Fibroblast of the aortic adventitia (primary cell): ENCODE measurements at regions not wholly inside any gene's neighbourhood (a gene's known extent, or its start where the extent isn't known, plus 50 kb on each side); places are given as distances from the start of the nearest gene placed in this dataset.

Source experiments
- DNase-seq: peaks from one replicate; pipeline ENCODE4 v3.0.0-alpha.2; 2010; ENCODE audit warnings: low read depth
- H3K4me3 ChIP-seq: 2 replicates; pipeline ENCODE4 v1.5.1; 2011; ENCODE audit warnings: low read depth, mild to moderate bottlenecking, control low read depth, low read length, moderate library complexity
- TF ChIP-seq, protein P1 (sequence below): IDR thresholded peaks from 2 replicates; pipeline ENCODE4 v1.5.1; 2011; ENCODE audit warnings: mild to moderate bottlenecking, low read length, control low read depth, inconsistent platforms; ENCODE audit not compliant: insufficient read depth

DNA sequence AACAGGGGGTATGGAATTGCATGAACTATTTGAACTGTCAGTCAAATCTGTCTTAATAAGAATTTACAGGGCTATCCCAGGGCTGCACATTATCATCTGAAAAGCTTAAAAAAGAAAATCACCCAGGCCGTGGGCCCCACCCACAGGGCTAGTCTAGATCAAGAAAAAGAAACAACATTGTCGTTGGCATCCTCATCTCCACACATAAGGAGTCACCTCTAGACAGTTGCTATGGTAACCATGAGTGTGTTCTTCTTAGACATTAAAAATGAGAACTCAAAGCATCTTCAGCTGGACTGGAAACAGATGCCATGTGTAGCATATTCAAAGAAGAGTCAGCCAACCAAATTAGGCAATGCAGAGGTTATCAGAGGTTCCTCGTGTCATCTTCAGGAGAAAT, 72.3 kb upstream of the CPO start:
- DNase-seq: no peak
- TF ChIP-seq, protein P1, sequence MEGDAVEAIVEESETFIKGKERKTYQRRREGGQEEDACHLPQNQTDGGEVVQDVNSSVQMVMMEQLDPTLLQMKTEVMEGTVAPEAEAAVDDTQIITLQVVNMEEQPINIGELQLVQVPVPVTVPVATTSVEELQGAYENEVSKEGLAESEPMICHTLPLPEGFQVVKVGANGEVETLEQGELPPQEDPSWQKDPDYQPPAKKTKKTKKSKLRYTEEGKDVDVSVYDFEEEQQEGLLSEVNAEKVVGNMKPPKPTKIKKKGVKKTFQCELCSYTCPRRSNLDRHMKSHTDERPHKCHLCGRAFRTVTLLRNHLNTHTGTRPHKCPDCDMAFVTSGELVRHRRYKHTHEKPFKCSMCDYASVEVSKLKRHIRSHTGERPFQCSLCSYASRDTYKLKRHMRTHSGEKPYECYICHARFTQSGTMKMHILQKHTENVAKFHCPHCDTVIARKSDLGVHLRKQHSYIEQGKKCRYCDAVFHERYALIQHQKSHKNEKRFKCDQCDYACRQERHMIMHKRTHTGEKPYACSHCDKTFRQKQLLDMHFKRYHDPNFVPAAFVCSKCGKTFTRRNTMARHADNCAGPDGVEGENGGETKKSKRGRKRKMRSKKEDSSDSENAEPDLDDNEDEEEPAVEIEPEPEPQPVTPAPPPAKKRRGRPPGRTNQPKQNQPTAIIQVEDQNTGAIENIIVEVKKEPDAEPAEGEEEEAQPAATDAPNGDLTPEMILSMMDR: no peak
- no peak overlapping the region for H3K4me3 ChIP-seq

DNA sequence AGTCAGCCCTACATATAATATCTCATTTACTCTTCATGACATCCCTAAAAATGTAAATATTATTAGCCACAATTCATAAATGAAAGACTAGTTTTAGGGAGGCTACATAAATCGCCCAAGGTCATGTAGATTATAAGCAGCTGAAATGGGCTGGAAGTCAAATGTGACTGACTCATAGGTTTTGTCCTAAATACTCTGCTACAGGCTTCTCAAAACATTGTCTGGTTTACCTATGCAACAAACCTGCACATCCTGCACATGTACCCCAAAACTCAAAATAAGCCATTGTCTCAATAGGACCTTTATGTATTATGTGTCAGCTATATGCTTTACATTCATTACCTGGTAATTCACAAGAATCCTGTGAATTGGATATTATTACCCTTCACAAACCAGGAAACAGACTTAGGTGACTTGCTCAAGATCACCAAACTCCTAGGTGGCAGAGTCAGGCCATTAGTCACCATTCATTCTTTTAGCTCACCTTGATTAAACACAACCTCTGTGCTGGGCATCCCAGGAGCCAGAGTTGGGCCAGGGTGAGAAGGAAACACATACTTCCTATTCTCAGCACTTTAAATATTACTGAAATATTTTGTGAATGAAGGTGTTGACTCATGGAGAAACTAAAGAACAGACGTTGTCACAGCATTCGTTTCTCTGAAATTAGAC, 69.4 kb upstream of the CPO start:
- H3K4me3 ChIP-seq: no peak overlapping the region
- DNase-seq: no peak
- TF ChIP-seq, protein P1: no peak

DNA sequence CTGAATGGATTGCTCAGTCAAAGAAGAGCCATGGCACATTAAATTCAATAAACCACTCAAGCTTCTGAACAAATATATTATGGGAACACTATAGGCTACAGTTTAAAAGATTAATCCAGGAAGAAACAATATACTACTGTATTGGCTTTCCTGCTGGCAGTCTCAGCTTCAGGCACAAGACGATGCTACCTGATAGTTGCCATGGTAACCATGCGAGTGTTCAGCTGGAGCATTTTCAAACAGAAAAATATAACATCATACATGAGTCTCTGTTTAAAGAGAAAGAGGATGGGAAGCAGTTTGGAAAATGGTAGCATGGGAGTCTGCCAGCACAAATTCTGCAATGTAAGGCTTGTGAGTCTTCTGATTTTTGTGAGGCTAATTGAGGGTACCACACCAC, 65.9 kb upstream of the CPO start:
- no peak overlapping the region for H3K4me3 ChIP-seq
- TF ChIP-seq, protein P1: no peak
- peak; percentile 25 for DNase-seq

DNA sequence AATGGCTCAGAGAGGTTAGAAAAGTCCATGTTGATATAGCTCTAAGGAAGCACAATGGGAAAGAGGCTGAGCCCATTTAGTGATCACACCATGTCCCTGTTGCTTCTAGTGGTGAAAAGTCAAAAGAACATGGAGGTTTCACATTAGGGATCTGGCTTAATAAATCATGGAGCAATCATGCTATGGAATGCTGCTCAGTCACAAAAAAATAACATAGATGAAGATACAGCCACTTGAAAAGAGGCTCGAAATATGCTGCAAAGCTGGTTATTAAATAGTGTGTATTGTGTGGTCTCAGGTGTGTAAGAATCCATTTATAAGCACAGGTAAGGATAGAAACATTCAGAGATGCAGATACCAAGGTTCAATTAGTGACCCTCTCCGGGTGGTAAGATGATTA, 63.6 kb upstream of the CPO start:
- TF ChIP-seq, protein P1: no peak
- no peak for DNase-seq
- H3K4me3 ChIP-seq: no peak overlapping the region

DNA sequence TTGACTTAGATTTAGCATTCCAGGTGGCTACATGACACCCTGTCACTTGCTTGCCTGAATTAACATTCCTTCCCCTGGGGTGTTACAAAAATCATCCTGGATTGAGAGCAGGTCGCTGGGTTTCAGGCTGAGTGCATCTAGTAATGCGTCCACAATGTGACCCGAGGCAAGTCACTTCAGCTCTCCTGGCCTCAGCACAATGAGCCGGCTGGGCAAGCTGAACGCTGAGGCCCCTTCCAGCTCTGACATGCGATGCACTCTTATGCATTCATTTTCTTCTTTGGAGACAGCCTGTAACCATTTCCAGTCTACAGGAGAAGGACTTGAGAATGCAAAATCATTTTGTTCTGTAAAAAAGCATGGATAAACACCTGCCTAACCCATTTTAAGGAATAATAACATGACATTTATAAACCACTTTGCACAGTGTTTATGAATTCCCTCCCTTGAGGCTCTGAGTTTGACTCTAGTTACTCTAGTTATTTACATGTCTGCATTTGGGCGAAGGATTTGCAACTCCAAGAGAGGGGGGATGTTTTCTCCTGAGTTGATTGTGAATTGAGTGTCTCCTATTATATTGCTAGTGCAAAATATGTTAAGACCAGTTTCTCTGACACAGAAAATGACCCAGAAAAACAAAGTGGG, 63.0 kb upstream of the CPO start:
- TF ChIP-seq, protein P1: no peak
- no peak for DNase-seq
- H3K4me3 ChIP-seq: no peak overlapping the region

DNA sequence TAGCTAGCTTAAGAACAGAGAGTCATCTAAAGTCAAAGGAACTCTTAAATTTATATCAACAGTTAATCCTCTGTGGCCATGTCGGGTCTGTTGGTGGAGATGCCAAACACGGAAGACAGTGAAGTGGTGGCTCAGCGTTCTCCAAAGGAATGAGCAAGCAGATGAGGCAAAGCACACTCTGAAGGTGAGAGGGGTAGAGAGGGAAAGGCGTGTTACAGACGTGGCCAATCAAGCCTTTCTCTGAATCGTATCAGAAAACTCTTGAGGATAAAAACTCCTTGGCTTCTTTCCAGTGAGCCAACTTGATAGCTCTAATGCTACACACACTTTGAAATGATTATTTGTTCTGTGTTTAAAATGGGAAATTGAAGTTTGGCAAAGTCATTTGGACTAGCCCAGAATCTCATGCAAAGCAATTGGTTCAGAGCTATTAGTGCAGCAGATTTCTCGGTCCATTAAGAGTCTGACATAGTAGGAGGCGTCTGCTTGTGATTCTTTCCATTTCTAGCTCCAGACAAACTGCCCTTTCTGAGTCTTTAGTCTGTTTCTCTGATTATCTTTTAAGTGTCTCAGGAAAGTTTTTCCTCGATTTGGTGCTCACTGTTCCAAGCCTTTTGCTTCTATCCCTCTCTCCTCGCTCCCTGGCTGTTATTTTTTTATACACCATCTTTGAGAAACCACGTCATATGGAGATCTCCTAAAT, 57.5 kb upstream of the CPO start:
- TF ChIP-seq, protein P1: no peak
- peak; percentile 19 for DNase-seq
- H3K4me3 ChIP-seq: no peak overlapping the region
